Gastroesophageal sphincter (tissue), 3 donors: ENCODE measurements at regions not wholly inside any gene's neighbourhood (a gene's known extent, or its start where the extent isn't known, plus 50 kb on each side); places are given as distances from the start of the nearest gene placed in this dataset.

ENCODE experiments used
- CTCF ChIP-seq, 4 experiments: fragments of 200-600 bp in 2 of 4; fragments of 450-650 bp in 2 of 4; sonication (generic) in 1 of 4; IDR thresholded peaks; one replicate each; pipeline ENCODE4 v1.5.1; 2017 to 2019; ENCODE audit warnings: antibody characterized with exemption in 4 of 4, mild to moderate bottlenecking in 2 of 4, moderate library complexity in 2 of 4
- EP300 ChIP-seq: sonication (generic); formaldehyde crosslinking; IDR thresholded peaks from one replicate; pipeline ENCODE4 v1.6.1; 2017; ENCODE audit warnings: antibody characterized with exemption, mild to moderate bottlenecking
- POLR2A ChIP-seq, 2 donors: fragments of 450-650 bp; IDR thresholded peaks; one replicate each; pipeline ENCODE4 v1.6.1; 2017; ENCODE audit warnings: antibody characterized with exemption in 2 of 2, mild to moderate bottlenecking in 2 of 2, moderate library complexity in 1 of 2
- POLR2AphosphoS5 ChIP-seq: sonication (generic); formaldehyde crosslinking; IDR thresholded peaks from one replicate; pipeline ENCODE4 v1.6.1; 2017; ENCODE audit warnings: antibody characterized with exemption

GRCh38 chr6:12501990-12502389, 211.8 kb downstream of the EDN1 start:
- TF ChIP-seq CTCF (IDR thresholded peaks at IDR 0.05) (no peak), POLR2AphosphoS5 (no peak), EP300 (no peak), POLR2A (IDR thresholded peaks at IDR 0.05) (no peak)
